CMK (cell line): ENCODE measurements at regions not wholly inside any gene's neighbourhood (a gene's known extent, or its start where the extent isn't known, plus 50 kb on each side); places are given as distances from the start of the nearest gene placed in this dataset.

ENCODE experiments used
- DNase-seq: peaks from one replicate; pipeline ENCODE4 v3.0.0-alpha.2; 2010; ENCODE audit warnings: low read depth

DNA sequence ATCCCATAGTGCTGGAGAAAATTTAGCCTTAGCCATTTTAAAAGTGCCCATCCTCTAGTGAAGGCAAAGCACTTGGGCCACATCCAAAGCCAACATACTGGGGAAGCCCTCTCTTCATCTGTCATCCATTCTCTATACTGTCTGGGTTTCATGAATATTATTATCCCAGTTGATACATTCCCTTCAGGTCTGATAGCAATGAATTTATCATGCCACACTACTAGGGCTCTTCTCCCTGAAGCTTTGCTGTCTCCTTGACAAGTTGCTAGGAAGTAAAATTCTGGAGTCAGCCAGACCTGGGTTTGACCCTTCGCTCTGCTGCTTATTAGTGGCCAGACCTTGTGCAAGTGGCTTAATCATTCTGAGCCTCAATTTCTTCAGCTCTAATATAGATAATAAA is 1041.4 kb upstream of the ADGRL2 start:
- no peak for DNase-seq

DNA sequence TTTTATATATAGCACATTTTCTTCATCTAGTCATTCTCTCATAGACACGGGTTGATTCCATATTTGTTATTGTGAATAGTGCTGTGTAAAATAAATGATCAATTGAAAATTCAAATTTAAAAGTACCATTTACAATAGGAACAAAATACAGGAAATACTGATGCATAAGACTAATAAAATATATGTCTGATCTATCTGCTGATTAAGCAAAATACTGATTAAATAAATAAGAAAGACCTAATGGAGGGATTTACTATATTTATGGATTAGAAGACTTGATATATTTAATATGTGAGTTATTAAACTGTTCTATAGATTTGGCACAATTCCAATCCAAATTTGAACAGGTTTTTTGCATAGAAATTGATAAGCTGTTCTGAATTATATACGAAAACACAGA is 1044.8 kb upstream of the ADGRL2 start:
- DNase-seq = no peak

DNA sequence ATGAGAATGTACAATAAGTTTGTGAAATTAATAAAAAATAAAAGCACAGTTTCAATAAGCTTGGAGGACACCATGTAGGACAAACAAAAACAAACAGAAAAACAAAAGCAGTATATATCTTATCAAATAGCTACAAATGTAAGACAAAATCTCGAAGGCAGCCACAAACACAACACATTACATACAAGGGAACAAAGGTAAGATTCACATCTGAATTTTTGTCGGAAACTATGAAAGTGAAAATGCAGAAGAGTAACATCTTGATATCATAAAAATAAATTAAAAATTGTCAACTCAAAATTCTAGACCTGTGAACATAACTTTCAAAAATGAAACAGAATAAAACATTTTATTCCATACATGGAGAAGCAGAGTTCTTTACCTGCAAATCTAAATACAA is 1049.5 kb upstream of the ADGRL2 start:
- DNase-seq = no peak

DNA sequence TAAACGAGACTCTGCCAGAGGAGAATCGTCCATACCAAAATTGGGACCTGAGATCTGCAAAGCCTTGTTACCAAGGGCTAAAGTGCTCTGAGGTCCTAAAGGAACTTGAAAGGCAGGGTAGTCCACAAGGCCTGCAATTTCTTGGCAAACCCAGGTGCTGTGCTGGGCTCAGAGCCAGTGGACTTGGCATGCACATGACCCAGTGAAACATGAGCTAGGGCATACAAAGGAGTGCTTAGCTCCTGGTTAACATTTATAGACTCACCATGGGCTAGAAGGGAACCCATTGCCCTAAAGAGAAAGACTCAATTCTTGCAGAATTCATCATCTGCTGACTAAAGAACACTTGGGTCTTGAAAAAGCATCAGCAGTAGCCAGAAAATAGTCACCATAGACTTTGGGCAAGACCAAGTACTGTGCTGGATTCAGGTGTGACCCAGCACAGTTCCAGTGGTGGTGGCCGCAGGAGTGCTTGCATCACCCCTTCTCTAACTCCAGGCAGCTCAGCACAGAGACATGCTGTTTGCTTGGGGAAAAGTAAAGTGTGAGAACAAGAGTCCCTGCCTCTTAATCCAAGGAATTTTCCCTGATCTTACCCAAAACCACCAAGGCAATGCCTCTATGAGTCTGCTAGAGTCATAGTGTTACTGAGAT is 1069.4 kb upstream of the ADGRL2 start:
- DNase-seq = no peak

DNA sequence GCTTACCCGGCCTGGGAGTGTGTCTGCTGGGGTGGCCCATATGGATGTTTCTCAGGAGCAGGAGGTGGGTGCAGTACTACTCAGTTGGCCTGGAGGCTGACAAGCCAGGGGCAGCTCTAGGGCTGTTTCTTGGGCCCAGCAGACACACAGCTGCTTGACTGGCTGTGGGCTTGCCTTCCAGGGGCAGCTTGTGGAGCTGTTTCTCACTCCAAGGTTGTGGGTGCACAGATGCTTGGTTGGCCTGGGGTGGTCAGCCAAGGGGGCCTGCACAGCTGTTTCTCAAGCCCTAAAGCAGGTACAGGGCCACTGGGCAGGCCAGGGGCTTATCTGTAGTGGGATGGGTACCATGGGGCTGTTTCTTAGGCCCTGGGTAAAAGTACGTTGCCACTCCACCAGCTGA is 1078.1 kb upstream of the ADGRL2 start:
- no peak for DNase-seq

DNA sequence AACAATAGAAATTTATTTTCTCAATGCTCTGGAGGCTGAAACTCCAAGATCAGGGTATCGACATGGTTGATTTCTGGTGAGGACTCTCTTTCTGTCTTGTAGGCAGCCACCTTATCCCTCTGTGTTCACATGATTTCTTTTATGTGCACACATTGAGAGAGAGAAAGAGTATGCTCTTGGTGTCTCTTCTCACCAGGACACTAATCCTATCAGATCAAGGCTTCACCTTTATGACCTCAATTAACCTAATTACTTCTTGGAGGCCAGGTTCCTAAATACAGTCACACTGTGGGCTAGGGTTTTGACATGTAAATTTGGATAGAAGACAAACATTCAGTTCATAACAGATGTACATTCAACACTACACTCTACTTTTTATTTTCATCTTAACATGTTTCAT is 1094.2 kb upstream of the ADGRL2 start:
- no peak for DNase-seq

- no peak for DNase-seq
These were observed 1122.3 kb upstream of the ADGRL2 start for GRCh38 chr1:80678438-80678837.

DNA sequence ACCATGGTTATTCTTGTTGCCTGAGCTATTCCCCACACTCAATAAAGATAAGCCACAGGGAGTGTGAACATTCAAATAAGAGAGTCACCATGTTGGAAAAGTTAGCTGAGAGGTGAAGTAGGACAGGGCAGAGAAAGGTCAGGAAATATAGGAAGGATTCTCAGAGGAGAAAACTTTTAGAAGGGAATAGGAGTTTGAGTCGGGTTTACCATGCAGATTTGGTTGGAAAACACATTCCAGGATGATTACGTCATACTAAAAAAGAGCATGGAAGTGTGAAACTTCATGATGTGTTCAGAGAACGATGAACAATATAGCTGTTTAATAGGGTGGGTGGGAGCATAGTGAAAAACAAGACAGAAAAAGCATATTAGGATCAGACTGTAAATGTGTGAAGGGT is 1125.3 kb upstream of the ADGRL2 start:
- DNase-seq = no peak

DNA sequence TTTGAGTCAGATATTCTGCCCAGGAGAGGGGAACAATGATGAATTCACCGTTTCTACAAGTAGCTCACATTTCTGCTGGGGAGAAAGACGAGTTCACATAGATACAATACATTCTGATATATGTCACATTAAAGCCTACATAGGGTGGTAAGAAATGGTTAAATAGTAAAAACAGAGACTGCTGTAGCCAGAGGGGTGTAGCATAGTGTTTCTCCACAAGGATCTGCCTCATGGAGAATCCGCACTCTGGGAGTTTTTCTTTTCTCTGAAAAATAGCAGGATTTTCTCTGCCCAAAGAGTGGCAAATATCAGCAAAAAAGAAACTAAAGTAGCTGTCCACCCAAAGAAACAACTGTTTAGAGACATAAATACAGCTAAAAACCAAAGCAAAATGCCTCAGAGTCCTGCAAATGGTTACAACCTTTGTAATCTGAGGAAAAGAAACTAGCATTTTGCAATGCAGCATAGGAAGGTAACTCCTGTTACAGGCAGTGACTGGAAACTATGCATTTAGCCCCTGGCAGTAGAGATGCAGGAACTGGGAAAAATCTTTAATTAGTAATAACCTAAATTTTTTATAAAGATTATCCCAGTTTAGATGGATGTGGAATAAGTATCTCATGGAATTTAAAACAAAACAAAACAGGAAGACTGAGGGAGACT is 1126.7 kb upstream of the ADGRL2 start:
- DNase-seq = no peak

DNA sequence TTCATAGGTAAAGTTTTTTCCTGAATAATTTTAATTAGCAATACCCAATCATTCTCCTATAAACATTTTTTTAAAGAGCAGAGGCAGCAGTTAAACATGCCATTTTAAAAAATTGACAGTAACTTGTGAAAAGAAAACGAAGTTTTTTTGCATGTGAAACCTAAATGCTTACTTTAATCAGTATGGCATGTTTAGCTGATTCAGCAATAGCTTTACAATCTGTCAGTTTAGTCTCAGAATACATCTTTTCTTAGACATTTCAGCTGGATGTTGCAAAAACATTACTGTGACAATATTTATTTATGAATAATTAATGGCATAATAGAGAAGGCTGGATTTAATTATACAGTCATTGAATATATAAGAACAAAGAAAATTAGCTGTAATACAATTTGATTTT is 1132.4 kb upstream of the ADGRL2 start:
- DNase-seq = no peak

- DNase-seq = no peak
These were observed 1134.7 kb upstream of the ADGRL2 start for GRCh38 chr1:80666073-80666472.

DNA sequence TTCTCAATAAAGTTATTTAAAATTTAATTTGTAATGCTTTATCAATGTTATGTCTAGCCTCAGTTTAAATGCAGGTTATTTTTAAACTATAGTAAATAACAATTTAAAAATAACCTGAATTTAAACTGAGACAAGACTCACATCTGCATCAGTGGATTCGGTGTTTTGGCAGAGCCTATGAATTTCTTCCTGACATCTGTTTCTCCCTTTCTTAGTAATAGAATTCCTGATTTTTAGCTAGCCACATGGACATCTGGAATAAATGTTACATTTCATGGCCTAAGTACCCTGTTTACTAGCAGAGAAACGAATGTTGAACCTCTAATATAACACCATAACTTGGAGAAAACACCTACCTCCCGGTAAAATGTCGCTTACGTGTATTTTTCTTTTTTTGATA is 1141.6 kb upstream of the ADGRL2 start:
- DNase-seq = no peak

DNA sequence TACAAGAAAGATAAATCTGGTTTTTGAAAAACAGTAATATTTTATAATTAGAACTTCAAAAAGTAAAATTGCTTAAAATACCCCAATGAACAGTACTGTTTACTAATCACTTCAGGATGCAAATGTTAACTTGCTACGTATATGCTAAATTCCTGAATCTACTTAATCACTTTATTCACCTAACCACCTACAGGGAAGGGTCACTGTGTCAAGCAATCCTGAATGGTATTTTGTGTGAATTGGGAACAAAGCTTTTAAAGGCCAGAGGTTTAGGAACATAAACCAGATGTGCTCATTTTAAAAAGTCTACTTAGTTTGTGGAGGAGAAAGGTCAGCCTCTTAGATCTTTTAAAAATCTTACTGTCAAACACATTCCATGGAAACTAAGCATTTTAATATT is 1143.0 kb upstream of the ADGRL2 start:
- DNase-seq = no peak

DNA sequence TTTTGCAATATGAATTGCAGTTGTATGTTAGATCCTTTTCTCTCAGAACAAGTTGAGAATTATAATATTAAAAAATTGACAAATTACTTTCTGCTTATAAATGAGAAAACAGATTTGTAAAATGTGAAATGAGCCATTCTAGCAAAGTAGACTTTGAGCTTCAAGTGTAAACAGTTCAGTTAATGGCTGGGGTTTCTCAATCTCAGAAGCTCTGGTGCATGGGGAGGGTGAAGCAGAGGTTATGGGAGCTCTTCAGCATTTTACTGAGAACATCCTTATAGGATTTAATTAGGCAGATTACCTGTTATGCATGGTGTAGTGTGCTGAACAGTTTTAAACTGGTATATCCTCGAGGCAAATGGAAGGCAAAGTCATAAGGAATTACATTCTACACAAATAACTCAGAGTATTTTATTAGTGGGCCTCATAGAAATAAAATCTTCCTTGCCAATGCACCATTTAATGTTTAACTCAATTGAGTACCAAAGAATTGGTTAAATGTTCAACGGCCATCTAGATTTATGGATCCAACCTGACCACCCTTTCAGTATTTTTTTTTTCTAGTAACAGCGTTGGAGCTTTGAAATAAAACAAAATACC is 1143.6 kb upstream of the ADGRL2 start:
- no peak for DNase-seq

- no peak for DNase-seq
These were observed 1144.1 kb upstream of the ADGRL2 start for GRCh38 chr1:80656641-80657040.

DNA sequence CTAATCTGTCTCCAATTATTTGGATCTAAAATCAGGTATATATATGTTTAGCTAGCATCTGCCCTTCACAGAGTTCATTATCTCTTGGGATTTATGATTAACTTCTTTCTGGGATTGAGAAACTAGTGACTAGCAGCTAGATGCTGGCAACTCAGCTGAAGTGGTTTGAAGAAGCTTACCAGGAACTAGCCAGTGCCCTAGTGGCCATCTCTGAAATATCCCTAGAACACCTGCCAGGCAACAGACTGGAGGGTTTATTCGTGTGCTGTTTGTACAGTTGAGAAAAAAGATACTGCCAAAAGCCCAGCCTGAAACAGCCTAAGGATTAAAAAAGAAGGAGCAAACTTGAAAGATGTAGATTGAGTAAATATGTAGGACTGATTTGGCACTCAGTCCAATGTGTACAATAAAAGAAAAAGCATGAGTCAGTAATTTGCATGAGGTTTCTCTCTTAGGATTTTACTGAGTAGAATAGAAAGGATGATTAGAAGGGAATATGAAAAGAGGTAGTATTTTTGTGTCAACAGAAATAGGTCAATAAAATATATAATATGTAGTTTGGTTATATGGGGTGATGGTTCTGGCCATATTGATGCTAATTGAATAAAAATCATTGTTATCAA is 1144.6 kb upstream of the ADGRL2 start:
- no peak for DNase-seq

DNA sequence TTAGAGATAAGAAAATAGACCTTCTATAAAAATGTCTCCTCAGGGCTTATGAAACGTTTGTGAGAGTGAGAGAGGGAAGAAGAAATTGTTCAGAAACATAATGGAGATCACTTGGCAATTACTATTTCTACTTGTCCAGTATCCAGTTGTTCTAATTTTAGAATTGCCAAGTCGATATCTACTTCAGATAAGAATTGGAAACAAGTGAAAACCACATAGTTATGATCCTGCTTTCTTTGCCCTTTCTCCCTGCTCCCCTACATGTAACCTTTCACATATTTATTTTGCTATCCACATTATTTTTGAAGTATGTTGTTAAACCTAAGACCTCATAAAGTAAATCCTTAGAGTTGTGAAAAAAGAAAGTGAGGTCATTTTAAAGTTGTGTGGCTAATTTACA is 1154.7 kb upstream of the ADGRL2 start:
- no peak for DNase-seq

DNA sequence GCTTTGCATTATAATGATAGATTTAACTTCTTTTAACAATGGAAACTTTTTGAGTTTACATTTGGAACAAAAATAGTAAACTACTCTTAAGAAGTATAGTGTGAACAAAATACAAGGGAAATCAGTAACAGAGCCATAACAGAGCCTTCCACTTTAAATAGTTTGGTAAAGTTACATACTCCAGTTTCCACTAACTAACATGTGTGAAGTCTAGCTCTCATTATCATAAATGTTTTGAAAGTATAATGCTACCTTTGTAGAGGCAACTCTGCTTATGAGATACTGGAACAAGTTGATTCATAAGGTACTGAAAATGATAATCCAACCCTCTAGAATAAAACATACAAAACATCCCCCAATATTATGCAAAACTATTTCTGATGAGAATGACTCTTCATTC is 1155.1 kb upstream of the ADGRL2 start:
- no peak for DNase-seq

- DNase-seq = no peak
These were observed 1159.8 kb upstream of the ADGRL2 start for GRCh38 chr1:80640978-80641377.

DNA sequence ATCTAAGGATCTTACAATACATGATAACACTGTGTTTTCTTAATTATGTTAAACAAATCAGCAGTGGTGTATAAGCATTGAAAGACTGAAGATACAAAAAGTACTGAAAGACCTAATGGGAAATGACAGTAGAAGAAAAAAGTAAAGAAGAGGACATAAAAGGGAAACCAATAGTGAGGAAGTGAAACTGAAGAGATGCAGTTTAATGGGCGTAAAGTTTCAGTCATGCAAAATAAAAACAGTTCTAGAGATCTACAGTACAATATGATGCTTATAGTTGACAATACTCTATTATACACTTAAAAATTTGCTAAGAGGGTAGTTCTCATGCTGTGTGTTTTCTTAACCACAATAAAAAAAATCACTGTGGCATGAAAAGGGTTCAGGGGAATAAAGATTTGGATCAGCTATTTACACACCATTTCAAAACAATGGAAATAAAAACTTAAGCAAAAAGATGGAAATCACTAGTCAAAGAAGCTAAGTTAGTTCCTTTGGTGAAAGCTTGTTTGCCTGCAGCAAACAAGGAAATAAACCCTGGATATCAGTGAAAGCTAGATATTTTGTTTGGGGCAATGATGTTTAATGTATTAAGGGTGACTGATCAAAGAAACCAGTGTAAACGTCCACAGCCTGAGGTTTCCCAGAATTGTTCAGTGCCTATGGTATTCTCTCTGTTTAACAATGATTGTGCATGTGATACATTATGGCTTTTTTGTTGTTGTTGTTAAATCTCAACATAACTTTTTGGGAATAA is 1160.8 kb upstream of the ADGRL2 start:
- no peak for DNase-seq

- DNase-seq = no peak
These were observed 1166.6 kb upstream of the ADGRL2 start for GRCh38 chr1:80633947-80634706.

DNA sequence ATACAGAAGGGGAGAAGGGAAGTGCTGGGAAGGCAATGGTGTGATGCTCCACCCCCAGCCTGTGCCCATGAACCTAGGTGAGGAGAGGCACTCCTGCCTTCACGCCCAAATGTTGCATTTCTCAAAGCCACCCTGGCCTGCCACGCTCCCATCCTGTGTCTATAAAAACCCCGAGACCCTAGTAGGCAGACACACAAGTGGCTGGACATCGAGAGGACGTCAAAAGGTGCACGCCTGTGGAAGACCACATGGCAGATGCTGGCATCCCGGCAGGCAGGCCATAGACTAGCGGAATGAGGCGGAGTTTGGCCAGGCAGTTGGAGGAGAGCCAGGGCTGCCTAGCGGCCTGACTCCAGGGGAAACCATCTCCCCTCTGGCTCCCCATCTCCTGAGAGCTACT is 1168.5 kb upstream of the ADGRL2 start:
- no peak for DNase-seq
